HG03066 (cell line): ENCODE measurements at regions not wholly inside any gene's neighbourhood (a gene's known extent, or its start where the extent isn't known, plus 50 kb on each side); places are given as distances from the start of the nearest gene placed in this dataset.
"Not testable (repeated sequence)": the region's sequence is repeated elsewhere in the genome, so short reads cannot be mapped to it uniquely, and the experiment has no call there.

ENCODE experiments used
- ATAC-seq: cut with Tn5 transposase; IDR thresholded peaks from one replicate; pipeline ENCODE4 v1.9.1; 2021; ENCODE audit warnings: low read depth; ENCODE audit not compliant: unreplicated experiment

GRCh38 chr18:22503803-22504202 is 86.1 kb upstream of the CTAGE1 start:
- ATAC-seq = no peak

- no peak for ATAC-seq
Measured at GRCh38 chr18:22504251-22505030, 86.7 kb upstream of the CTAGE1 start.

- ATAC-seq = no peak
Measured at GRCh38 chr18:22505141-22505591, 87.5 kb upstream of the CTAGE1 start.

GRCh38 chr18:22507055-22507454 is 89.3 kb upstream of the CTAGE1 start:
- ATAC-seq = no peak

GRCh38 chr18:22509423-22509822 is 91.7 kb upstream of the CTAGE1 start:
- no peak for ATAC-seq

GRCh38 chr18:22510697-22511096 is 93.0 kb upstream of the CTAGE1 start:
- ATAC-seq = no peak

GRCh38 chr18:22513721-22514481 is 96.2 kb upstream of the CTAGE1 start:
- no peak for ATAC-seq

- ATAC-seq = no peak
Measured at GRCh38 chr18:22514655-22515054, 96.9 kb upstream of the CTAGE1 start.

GRCh38 chr18:22515250-22515649 is 97.5 kb upstream of the CTAGE1 start:
- ATAC-seq = no peak

GRCh38 chr18:22517356-22517755 is 99.6 kb upstream of the CTAGE1 start:
- no peak for ATAC-seq

GRCh38 chr18:22521026-22521707 is 103.5 kb upstream of the CTAGE1 start:
- ATAC-seq = no peak

- no peak for ATAC-seq
Measured at GRCh38 chr18:22523481-22523880, 105.8 kb upstream of the CTAGE1 start.

GRCh38 chr18:22524783-22525182 is 107.1 kb upstream of the CTAGE1 start:
- no peak for ATAC-seq

GRCh38 chr18:22525313-22525712 is 107.6 kb upstream of the CTAGE1 start:
- no peak for ATAC-seq

GRCh38 chr18:22525883-22526282 is 108.2 kb upstream of the CTAGE1 start:
- no peak for ATAC-seq

- no peak for ATAC-seq
Measured at GRCh38 chr18:22528291-22528690, 110.6 kb upstream of the CTAGE1 start.

- ATAC-seq = not testable (repeated sequence)
Measured at GRCh38 chr18:22534706-22535105, 117.0 kb upstream of the CTAGE1 start.

GRCh38 chr18:22536558-22536957 is 118.8 kb upstream of the CTAGE1 start:
- ATAC-seq = no peak

- no peak for ATAC-seq
Measured at GRCh38 chr18:22538426-22538825, 120.7 kb upstream of the CTAGE1 start.

- ATAC-seq = no peak
Measured at GRCh38 chr18:22539051-22539765, 121.5 kb upstream of the CTAGE1 start.

- no peak for ATAC-seq
Measured at GRCh38 chr18:22541232-22541631, 123.5 kb upstream of the CTAGE1 start.
